AG09319 (cell line): ENCODE measurements at regions not wholly inside any gene's neighbourhood (a gene's known extent, or its start where the extent isn't known, plus 50 kb on each side); places are given as distances from the start of the nearest gene placed in this dataset.

Experiments used
- DNase-seq: peaks from one replicate; pipeline ENCODE4 v3.0.0-alpha.2; 2010; ENCODE audit warnings: low read depth; ENCODE audit errors: extremely low read depth
- TF ChIP-seq, protein P1 (sequence below): IDR thresholded peaks from 2 replicates; pipeline ENCODE4 v1.5.1; 2011; ENCODE audit warnings: low read depth, mild to moderate bottlenecking, inconsistent platforms, low read length, moderate library complexity

- DNase-seq: no peak
- TF ChIP-seq, protein P1, sequence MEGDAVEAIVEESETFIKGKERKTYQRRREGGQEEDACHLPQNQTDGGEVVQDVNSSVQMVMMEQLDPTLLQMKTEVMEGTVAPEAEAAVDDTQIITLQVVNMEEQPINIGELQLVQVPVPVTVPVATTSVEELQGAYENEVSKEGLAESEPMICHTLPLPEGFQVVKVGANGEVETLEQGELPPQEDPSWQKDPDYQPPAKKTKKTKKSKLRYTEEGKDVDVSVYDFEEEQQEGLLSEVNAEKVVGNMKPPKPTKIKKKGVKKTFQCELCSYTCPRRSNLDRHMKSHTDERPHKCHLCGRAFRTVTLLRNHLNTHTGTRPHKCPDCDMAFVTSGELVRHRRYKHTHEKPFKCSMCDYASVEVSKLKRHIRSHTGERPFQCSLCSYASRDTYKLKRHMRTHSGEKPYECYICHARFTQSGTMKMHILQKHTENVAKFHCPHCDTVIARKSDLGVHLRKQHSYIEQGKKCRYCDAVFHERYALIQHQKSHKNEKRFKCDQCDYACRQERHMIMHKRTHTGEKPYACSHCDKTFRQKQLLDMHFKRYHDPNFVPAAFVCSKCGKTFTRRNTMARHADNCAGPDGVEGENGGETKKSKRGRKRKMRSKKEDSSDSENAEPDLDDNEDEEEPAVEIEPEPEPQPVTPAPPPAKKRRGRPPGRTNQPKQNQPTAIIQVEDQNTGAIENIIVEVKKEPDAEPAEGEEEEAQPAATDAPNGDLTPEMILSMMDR: no peak
Measured at GRCh38 chr17:36705283-36705795, 104.0 kb downstream of the MRM1 start.

DNA sequence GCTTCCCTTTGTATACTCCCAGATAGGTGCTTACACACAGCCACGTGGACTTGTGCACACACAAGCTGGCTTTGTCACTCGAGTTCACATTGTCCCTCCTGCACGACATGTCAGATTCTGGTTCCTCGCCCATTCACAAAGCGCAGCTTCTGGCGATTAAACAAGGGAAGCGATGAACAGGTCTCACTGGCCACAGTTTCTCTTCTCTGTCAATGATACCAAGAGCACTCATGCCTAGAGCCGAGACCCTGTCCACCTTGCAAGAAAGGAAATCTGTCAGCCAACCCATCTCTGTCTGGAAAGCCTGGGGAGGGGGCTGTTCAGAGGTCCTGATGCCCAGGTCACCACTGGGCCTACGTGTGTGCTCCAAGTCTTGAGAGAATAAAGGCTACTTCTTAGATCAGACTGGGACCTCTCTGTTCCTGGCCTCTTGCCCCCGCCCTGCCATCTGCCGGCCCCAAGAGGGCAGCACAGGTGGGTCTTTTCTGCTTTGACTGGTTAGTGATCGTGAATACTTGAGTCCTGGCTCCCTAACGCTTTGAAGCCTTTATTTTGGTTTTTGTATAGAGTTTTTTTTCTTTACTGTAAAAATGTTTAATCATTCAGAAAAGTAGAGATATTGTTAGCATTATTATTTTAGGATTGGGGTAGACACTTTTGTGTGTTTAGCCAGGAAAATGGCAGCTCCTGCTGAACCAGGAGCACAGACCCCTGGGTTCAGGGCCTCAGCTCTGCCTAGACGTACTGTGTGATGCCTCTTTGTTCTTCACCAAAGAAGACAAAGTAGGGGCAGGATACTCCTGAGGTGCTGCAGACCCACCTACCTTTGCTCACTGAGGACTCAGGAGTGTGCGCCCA, 104.7 kb downstream of the MRM1 start:
- TF ChIP-seq, protein P1: peak; percentile 51
- DNase-seq: no peak

GRCh38 chr17:36707904-36708303, 106.5 kb downstream of the MRM1 start:
- DNase-seq: no peak
- TF ChIP-seq, protein P1: no peak

GRCh38 chr17:36714789-36715188, 113.4 kb downstream of the MRM1 start:
- TF ChIP-seq, protein P1: no peak

GRCh38 chr17:36715951-36716350, 114.6 kb downstream of the MRM1 start:
- TF ChIP-seq, protein P1: no peak

More at GRCh38 chr17:36714789-36715188, 113.4 kb downstream of the MRM1 start:
- DNase-seq: no peak

DNA sequence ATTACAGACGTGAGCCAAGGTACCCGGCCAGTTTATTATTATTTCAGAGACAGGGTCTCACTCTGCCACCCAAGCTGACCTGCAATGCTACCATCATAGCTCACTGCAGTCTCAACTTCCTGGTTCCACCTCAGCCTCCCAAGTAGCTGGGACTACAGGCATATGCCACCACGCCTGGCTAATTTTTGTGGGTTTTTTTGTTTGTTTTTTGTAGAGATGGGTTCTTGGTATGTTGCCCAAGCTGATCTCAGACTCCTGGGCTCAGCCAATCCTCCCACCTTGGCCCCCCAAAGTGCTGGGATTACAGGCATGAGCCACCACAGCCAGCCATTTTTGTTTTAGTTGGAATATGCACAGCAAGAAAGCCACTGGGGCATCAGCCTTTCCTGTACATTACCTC, 115.7 kb downstream of the MRM1 start:
- TF ChIP-seq, protein P1: no peak
- DNase-seq: no peak

More at GRCh38 chr17:36715951-36716350, 114.6 kb downstream of the MRM1 start:
- DNase-seq: no peak

GRCh38 chr17:36720131-36720530, 118.7 kb downstream of the MRM1 start:
- TF ChIP-seq, protein P1: no peak
- no peak for DNase-seq
